WTC11 (cell line): ENCODE measurements at regions not wholly inside any gene's neighbourhood (a gene's known extent, or its start where the extent isn't known, plus 50 kb on each side); places are given as distances from the start of the nearest gene placed in this dataset.

Experiments
- ERG ChIP-seq: fragments of 250-450 bp; sonication (Bioruptor Pico); IDR thresholded peaks from 2 replicates; pipeline ENCODE4 v1.8.0; 2021; ENCODE audit warnings: mild to moderate bottlenecking
- FOXP1 ChIP-seq: sonication (generic); formaldehyde crosslinking; IDR thresholded peaks from 2 replicates; pipeline ENCODE4 v1.8.0; 2022; ENCODE audit warnings: missing genetic modification reagents, mild to moderate bottlenecking, moderate library complexity, borderline replicate concordance
- GABPB1 ChIP-seq: sonication (generic); formaldehyde crosslinking; IDR thresholded peaks from 2 replicates; pipeline ENCODE4 v1.8.1; 2023; ENCODE audit warnings: mild to moderate bottlenecking, missing genetic modification reagents
- ZNF219 ChIP-seq: sonication (generic); formaldehyde crosslinking; IDR thresholded peaks from 2 replicates; pipeline ENCODE4 v1.8.0; 2023; ENCODE audit warnings: missing genetic modification reagents, mild to moderate bottlenecking, borderline replicate concordance
- ZNF232 ChIP-seq: sonication (generic); formaldehyde crosslinking; IDR thresholded peaks from 2 replicates; pipeline ENCODE4 v1.8.0; 2022; ENCODE audit warnings: mild to moderate bottlenecking, missing genetic modification reagents

DNA sequence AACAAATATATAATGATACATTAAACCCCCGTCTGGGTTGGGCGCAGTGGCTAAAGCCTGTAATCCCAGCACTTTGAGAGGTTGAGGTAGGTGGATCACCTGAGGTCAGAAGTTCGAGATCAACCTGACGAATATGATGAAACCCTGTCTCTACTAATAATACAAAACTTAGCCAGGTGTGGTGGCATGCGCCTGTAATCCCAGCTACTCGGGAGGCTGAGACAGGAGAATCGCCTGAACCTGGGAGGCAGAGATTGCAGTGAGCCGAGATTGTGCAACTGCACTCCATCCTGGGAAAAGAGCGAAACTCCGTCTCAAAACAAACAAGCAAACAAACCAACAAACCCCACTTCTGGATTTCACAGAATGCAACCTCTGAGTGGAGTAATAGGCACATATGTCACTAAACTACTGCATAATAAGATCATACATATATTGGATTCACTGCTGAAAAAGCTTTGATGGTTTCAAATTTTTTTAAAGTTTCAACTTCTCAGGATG, 718.2 kb downstream of the SI start:
- no peak for TF ChIP-seq FOXP1 (CRISPR knock-in tag)
- no peak for TF ChIP-seq ZNF232 (CRISPR knock-in tag)
- no peak for TF ChIP-seq ERG (CRISPR knock-in tag)
- TF ChIP-seq GABPB1 (CRISPR knock-in tag): no peak
- TF ChIP-seq ZNF219 (CRISPR knock-in tag): no peak
